SW480 (cell line): ENCODE measurements at regions not wholly inside any gene's neighbourhood (a gene's known extent, or its start where the extent isn't known, plus 50 kb on each side); places are given as distances from the start of the nearest gene placed in this dataset.
"Not testable (repeated sequence)": the region's sequence is repeated elsewhere in the genome, so short reads cannot be mapped to it uniquely, and the experiment has no call there.

ENCODE experiments used
- DNase-seq: peaks from one replicate; pipeline ENCODE4 v3.0.0-alpha.2; 2016; ENCODE audit warnings: low spot score

DNA sequence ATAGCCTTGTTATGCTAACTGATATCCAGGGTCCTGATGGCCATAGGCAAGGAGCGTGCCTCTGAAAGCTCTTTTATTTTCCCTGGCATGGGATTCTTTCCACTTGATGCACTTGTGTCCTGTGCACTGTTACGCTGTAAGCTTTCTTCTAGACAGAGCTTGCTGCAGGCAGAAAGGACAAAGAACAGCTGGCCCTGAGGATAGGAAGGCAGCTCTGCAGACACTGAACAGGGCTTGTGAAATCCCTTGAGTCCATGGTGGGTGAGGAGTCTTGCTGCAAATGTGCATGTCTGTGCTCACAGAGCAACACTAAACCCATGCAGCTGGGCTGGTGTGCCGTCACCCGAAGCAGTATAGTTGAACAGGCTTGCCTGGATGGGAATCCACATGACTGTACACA is 126.6 kb downstream of the AKAP11 start:
- DNase-seq: no peak

- no peak for DNase-seq
These were observed 128.4 kb downstream of the AKAP11 start for GRCh38 chr13:42400188-42400833.

GRCh38 chr13:42401376-42401775 is 129.4 kb downstream of the AKAP11 start:
- DNase-seq: no peak

DNA sequence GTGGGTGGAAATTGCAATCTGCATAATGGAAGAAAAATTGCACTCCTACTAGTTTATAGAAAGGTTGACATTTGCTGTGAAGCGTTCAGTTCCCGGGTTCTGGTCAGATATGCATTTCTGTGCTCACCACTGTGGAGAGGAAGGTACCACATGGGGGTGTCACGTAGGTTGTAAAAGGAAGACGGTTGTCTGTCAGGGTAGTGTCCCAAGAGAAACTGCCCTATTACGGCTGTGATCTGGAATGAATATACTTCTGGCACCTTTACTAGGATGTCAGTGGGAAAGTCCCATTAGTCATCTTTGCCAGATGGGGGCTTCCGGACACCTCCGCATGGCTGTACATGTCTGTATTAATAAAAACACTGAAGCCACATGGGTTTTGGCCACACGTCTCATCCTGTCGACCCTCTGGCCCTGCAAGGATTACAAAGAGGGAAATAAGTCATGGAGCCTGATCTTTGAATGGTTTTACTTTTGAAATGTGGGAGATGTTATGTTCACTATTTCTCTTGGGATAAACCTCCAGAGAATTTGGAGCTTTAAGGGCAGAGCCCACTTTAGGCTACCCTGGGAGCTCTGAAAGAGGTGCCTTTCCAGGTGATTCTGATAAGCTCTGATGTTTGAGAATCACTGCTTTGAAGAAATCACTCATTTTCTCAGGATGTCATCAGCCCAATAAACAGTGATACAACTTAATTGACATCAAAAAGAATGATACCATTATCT is 133.9 kb downstream of the AKAP11 start:
- no peak for DNase-seq

GRCh38 chr13:42409075-42409474 is 137.1 kb downstream of the AKAP11 start:
- DNase-seq: no peak

GRCh38 chr13:42409551-42409950 is 137.6 kb downstream of the AKAP11 start:
- DNase-seq: no peak

DNA sequence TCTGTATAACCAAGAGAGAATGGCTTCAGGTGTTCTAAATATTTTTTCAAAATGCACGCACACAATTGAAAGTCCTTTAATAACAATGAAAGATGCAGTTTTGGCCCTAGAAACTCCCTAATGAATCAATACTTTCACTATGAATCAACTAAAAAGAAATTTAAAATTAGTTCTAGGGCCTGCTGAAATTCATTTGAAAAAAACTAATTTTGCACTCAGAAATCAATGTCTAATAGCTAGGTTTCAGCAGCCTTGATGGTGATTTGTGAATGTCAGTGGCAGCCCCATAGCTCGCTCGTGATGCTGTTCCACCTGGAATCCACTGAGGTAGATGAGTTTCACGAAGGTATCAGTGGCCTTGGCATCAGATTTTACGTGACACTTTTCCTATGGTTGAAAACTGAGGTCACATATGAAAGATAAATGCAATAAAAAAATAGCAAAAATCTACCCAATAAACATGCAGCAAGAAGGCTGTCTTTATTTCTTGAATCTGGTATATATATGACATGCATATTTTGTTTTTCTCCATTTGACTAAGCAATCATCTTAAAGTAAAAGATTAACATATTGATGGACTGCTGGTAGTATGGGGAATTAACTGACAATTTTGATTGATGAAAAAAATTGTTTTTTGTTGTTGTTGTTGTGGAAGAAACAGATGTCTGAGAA is 141.0 kb downstream of the AKAP11 start:
- DNase-seq: no peak

- DNase-seq: no peak
These were observed 141.5 kb downstream of the AKAP11 start for GRCh38 chr13:42413484-42413815.

GRCh38 chr13:42417626-42418025 is 145.7 kb downstream of the AKAP11 start:
- DNase-seq: no peak

DNA sequence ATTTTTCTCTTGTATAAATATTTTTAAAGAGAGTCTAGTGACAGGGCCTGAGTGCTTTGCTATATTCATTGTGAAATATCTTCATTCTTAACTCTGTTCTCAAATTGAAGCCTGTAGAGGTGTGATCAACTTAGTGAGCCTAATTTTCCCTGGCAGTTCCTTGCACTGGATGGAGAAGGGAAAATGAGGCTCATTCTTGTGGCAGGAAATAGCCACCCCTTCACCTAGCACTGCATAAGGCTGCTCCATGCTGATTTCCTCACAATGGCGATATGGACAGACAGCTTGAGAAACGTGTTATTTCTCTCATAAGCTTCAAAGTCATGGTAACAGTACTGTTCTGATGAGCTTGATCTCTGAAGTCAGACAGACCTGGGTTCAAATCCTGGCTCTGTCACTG is 146.2 kb downstream of the AKAP11 start:
- DNase-seq: no peak

DNA sequence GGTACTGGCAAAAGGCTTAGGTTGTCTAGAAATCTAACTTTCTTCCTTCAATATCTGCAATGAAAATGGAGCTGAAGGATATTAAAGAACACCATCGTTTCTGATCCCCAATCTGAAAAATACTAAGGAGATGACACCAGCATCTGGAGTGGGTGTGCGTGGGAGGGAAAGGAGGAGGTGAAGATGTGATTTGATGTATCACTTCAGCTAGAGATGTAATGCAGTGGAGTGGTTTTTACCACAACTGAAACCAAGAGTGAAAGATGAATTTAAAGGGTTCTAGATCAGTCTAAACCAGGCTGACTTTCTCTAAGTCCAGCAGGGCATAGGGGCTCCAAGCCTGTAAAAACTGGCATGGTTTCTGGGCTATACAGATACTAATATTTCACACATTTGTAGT is 148.4 kb downstream of the AKAP11 start:
- DNase-seq: no peak

GRCh38 chr13:42422681-42423080 is 150.7 kb downstream of the AKAP11 start:
- no peak for DNase-seq

- DNase-seq: no peak
These were observed 149.8 kb upstream of the TNFSF11 start for GRCh38 chr13:42424182-42424581.

GRCh38 chr13:42445354-42445753 is 128.6 kb upstream of the TNFSF11 start:
- no peak for DNase-seq

DNA sequence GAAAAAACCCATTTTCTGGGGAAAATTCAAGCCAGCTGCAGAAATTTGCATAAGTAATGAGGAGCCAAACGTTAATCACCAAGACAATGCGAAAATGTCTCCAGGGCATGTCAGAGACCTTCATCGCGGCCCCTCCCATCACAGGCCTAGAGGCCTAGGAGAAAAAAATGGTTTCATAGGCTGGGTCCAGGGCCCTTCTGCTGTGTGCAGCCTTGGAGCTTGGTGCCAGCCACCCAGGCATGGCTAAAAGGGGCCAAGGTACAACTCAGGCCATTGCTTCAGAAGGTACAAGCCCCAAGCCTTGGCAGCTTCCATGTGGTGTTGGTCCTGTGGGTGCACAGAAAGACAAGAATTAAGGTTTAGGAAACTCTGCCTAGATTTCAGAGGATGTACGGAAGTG is 127.4 kb upstream of the TNFSF11 start:
- DNase-seq: not testable (repeated sequence)

DNA sequence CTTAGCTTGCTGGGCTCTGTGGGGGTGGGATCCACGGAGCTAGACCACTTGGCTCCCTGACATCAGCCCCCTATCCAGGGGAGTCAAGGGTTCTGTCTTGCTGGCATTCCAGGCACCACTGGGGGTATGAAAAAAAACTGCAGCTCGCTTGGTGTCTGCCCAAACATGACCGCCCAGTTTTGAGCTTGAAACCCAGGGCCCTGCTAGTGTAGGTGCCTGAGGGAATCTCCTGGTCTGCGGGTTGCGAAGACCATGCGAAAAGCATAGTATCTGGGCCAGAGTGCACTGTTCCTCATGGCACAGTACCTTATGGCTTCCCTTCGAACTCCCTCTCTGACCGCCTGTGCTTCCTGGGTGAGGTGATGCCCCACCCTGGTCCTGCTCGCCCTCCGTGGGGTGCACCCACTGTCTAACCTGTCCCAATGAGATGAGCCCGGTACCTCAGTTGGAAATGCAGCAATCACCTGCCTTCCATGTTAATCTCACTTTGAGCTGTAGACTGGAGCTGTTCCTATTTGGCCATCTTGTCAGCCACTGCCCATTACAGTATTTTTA is 120.8 kb upstream of the TNFSF11 start:
- DNase-seq: no peak

DNA sequence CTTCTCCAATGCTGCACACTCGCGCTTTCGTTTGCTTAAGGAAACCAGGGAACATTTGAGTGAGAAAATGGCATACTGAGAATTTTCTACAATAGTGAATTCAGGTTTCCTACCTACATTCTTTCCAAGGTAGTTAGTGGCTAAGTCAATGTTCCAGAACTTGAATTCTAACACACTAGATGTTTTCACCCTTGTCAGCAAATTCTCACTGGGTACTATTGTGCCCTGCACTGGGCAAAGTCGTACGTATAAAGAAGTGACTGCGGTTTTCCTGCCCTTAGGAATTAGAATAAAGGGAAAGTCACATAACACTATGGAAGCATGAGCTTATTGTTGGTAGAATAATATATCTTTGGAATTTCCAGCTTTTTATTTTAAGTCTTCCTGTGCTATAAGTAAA is 119.2 kb upstream of the TNFSF11 start:
- no peak for DNase-seq

DNA sequence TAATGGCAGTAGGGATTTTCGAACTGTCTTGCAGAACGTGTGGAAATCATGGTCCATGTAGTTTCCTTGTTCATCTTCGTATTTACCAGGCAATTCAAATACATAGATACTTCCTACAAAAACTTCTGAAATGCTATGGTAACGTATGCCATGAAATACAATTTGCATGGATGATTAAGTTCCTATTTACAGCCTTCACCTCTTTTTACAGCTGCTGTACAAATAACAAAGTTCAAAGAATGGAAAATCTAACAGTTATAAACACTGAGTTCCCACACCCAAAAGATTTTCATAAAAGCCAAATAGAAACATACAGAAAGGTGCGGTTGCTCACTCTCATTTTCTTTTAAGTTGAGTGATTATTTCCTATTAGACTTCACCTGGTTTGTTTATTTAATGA is 115.8 kb upstream of the TNFSF11 start:
- DNase-seq: no peak

- no peak for DNase-seq
These were observed 107.8 kb upstream of the TNFSF11 start for GRCh38 chr13:42466123-42466522.

GRCh38 chr13:42466609-42467008 is 107.3 kb upstream of the TNFSF11 start:
- DNase-seq: no peak

- peak; percentile 80 for DNase-seq
These were observed 99.0 kb upstream of the TNFSF11 start for GRCh38 chr13:42474954-42475353.

- no peak for DNase-seq
These were observed 96.3 kb upstream of the TNFSF11 start for GRCh38 chr13:42477596-42478190.
